Ascending aorta (tissue), 2 donors: ENCODE measurements at regions not wholly inside any gene's neighbourhood (a gene's known extent, or its start where the extent isn't known, plus 50 kb on each side); places are given as distances from the start of the nearest gene placed in this dataset.

Experiments
- DNase-seq, 2 donors: peaks; one replicate each; pipeline ENCODE4 v3.0.0-alpha.2; 2019; ENCODE audit warnings: low spot score in 2 of 2
- H3K27ac ChIP-seq, 2 donors: fragments of 200-600 bp; sonication (generic); one replicate each; pipeline ENCODE4 v1.5.1; 2016 to 2017; ENCODE audit warnings: mild to moderate bottlenecking in 1 of 2
- H3K27me3 ChIP-seq: fragments of 200-600 bp; sonication (generic); one replicate; pipeline ENCODE4 v1.5.1; 2017
- H3K36me3 ChIP-seq, 2 donors: fragments of 200-600 bp; sonication (generic); one replicate each; pipeline ENCODE4 v1.5.1; 2016
- H3K4me1 ChIP-seq, 2 donors: fragments of 200-600 bp; sonication (generic); one replicate each; pipeline ENCODE4 v1.5.1; 2016 to 2017; ENCODE audit warnings: mild to moderate bottlenecking in 1 of 2
- H3K4me3 ChIP-seq, 2 donors: fragments of 200-600 bp; sonication (generic); one replicate each; pipeline ENCODE4 v1.5.1; 2016 to 2017; ENCODE audit warnings: mild to moderate bottlenecking in 1 of 2
- H3K9me3 ChIP-seq, 2 donors: fragments of 200-600 bp; sonication (generic); one replicate each; pipeline ENCODE4 v1.5.1; 2016
- intact Hi-C: fragments of 100-400 bp; cut with DNase I; formaldehyde crosslinking; loops from one replicate; pipeline ENCODE4 v1.15.1; 2023
- TF ChIP-seq, protein P1 (sequence below), 3 experiments: fragments of 200-600 bp in 2 of 3; fragments of 450-650 bp in 1 of 3; sonication (generic) in 2 of 3; IDR thresholded peaks; one replicate each; pipeline ENCODE4 v1.5.1; 2016 to 2019; ENCODE audit warnings: antibody characterized with exemption in 3 of 3, mild to moderate bottlenecking in 1 of 3, moderate library complexity in 1 of 3

DNA sequence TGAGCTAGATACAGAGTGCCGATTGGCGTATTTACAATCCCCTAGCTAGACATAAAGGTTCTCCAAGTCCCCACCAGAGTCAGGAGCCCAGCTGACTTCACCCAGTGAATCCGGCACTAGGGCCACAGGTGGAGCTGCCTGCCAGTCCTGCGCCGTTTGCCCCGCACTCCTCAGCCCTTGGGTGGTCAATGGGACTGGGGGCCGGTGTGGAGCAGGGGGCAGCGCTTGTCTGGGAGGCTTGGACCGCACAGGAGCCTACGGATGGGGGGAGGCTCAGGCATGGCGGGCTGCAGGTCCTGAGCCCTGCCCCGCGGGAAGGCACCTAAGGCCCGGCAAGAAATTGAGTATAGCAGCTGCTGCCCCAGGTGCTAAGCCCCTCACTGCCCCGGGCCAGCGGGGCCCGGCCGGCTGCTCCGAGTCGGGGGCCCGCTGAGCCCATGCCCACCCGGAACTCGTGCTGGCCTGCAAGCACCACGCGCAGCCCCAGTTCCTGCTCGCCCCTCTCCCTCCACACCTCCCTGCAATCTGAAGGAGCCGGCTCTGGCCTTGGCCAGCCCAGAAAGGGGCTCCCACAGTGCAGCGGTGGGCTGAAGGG is 1113.8 kb upstream of the LRRTM3 start:
- intact Hi-C loops, result no loop called here

DNA sequence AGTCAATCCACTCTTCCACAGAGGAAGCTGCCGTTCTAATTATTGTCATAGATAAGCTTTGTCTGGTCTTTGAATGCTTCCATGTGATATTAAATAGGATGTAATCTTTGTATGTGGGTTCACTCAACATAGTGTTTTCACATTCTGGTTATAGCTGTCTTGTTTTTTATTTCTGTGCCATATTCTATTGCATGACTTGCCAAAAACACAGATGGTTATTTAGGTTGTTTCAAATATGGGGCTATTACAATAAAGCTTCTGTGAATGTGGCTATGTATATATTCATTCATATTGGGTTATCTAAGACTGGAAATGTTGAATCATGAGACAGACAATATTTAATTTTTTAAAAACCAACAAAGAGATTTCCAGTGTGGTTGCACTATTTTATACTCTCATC is 1109.3 kb upstream of the LRRTM3 start:
- TF ChIP-seq, protein P1, sequence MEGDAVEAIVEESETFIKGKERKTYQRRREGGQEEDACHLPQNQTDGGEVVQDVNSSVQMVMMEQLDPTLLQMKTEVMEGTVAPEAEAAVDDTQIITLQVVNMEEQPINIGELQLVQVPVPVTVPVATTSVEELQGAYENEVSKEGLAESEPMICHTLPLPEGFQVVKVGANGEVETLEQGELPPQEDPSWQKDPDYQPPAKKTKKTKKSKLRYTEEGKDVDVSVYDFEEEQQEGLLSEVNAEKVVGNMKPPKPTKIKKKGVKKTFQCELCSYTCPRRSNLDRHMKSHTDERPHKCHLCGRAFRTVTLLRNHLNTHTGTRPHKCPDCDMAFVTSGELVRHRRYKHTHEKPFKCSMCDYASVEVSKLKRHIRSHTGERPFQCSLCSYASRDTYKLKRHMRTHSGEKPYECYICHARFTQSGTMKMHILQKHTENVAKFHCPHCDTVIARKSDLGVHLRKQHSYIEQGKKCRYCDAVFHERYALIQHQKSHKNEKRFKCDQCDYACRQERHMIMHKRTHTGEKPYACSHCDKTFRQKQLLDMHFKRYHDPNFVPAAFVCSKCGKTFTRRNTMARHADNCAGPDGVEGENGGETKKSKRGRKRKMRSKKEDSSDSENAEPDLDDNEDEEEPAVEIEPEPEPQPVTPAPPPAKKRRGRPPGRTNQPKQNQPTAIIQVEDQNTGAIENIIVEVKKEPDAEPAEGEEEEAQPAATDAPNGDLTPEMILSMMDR (IDR thresholded peaks at IDR 0.05), result no peak
- H3K36me3 ChIP-seq, result no peaks in the 10 kb centered on the region
- H3K4me1 ChIP-seq, result no peaks in the 10 kb centered on the region
- intact Hi-C loops, result no loop called here
- H3K9me3 ChIP-seq, result no peaks in the 10 kb centered on the region
- no peak overlapping the region for H3K27ac ChIP-seq
- no peak for DNase-seq
- no peaks in the 10 kb centered on the region for H3K27me3 ChIP-seq
- no peak overlapping the region for H3K4me3 ChIP-seq

More for the DNA sequence above, 1113.8 kb upstream of the LRRTM3 start:
- Histone ChIP-seq H3K36me3 (no peaks in the 10 kb centered on the region), H3K9me3 (no peaks in the 10 kb centered on the region), H3K4me1 (no peaks in the 10 kb centered on the region), H3K4me3 (no peak overlapping the region), H3K27ac (no peak overlapping the region), H3K27me3 (no peaks in the 10 kb centered on the region)
- no peak for DNase-seq
- TF ChIP-seq, protein P1 (IDR thresholded peaks at IDR 0.05), result no peak

DNA sequence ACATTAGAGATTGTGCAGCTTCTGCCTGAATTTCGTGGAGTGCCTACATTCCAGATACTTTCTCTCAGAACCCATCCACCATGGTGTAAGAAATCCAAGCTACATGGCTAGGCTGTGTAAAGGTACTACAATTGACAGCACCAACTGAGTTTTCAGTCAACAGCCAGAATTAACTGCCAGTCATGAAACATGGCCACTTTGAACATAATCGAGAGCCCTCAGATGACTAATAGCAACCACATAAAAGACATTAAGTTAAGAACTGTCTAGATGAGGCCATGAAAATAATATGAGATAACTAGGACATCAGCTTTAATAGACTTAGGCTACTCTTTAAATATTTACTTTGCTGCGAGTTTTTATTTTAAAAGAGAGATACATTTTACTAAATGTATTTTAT is 1106.8 kb upstream of the LRRTM3 start:
- TF ChIP-seq, protein P1 (IDR thresholded peaks at IDR 0.05), result no peak
- peaks cover 0 to 6% of the 10 kb centered on the region in 2 donors for H3K9me3 ChIP-seq

DNA sequence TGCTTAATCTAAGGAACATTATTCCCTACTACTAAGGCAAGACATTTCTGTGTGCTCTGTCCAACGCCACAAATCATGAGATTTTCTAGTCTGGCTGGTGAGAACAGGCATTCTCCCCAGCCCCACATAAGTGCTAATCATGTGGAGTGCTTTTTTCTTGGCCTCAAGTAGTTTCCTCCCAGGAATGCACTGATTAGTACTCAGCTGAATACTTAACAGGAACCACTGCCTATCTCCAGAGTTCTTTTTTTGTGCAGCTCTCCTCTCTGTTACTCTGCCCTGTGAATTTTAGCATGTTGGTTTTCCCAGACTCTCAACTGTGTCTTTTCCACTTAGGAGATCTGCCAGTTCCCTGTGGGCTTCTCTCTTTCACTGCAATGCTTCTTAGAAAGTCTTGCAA is 1098.5 kb upstream of the LRRTM3 start:
- Histone ChIP-seq H3K4me3 (no peak overlapping the region), H3K36me3 (no peaks in the 10 kb centered on the region), H3K27me3 (no peaks in the 10 kb centered on the region), H3K27ac (no peak overlapping the region), H3K9me3 (peaks cover 0 to 6% of the 10 kb centered on the region in 2 donors), H3K4me1 (no peaks in the 10 kb centered on the region)
- TF ChIP-seq, protein P1 (IDR thresholded peaks at IDR 0.05), result no peak
- intact Hi-C loops, result no loop called here
- no peak for DNase-seq

More for the DNA sequence above, 1106.8 kb upstream of the LRRTM3 start:
- Histone ChIP-seq H3K27me3 (no peaks in the 10 kb centered on the region), H3K27ac (no peak overlapping the region), H3K36me3 (no peaks in the 10 kb centered on the region), H3K4me3 (no peak overlapping the region), H3K4me1 (no peaks in the 10 kb centered on the region)
- intact Hi-C loops, result no loop called here
- DNase-seq, result no peak

DNA sequence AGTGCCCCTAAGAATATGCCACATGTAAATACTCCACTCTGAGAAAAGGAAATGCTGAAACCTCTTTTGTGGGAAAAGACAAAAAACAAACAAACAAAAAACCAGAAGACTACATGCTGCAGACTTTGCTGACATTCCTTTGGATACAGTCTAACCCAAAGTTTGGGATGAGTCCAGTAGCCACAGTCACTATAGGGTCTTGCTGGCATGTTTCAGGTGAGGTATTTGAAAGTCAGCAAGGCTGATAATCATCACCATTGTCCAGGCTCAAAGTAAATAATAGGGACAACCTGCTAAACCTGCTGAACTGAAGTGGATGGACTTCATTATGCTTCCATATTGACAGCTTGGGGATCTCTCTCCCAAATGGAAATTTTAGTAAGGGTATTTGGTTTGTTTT is 1087.0 kb upstream of the LRRTM3 start:
- Histone ChIP-seq H3K27me3 (no peaks in the 10 kb centered on the region), H3K9me3 (no peaks in the 10 kb centered on the region), H3K4me3 (no peak overlapping the region), H3K36me3 (no peaks in the 10 kb centered on the region), H3K27ac (no peak overlapping the region), H3K4me1 (no peaks in the 10 kb centered on the region)
- no peak for DNase-seq
- intact Hi-C loops, result no loop called here
- TF ChIP-seq, protein P1 (IDR thresholded peaks at IDR 0.05), result no peak

DNA sequence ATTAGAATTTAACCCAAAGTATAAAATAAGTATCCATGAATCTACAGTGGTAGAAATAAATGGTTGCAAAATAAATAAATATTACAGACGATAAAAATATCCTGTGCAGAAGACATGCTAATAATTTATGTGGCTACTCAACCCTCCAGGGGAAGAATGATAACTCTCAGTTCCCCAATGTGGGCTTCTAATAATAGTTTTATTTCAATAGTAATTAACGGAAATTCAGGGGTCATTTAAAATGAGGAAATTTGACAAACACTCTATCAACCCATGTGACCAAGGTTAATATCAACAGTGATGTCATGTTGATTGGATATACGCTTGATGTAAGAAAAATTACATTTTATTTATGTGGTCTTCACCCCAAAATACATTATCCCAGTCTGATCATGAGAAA is 1082.6 kb upstream of the LRRTM3 start:
- intact Hi-C loops, result no loop called here
- H3K36me3 ChIP-seq, result no peaks in the 10 kb centered on the region
- no peaks in the 10 kb centered on the region for H3K9me3 ChIP-seq
- H3K4me1 ChIP-seq, result no peaks in the 10 kb centered on the region
- TF ChIP-seq, protein P1 (IDR thresholded peaks at IDR 0.05), result no peak
- no peak overlapping the region for H3K27ac ChIP-seq
- H3K4me3 ChIP-seq, result no peak overlapping the region
- no peak for DNase-seq
- no peaks in the 10 kb centered on the region for H3K27me3 ChIP-seq
